ENCODE measurements at regions not wholly inside any gene's neighbourhood (a gene's known extent, or its start where the extent isn't known, plus 50 kb on each side); places are given as distances from the start of the nearest gene placed in this dataset.

DNA sequence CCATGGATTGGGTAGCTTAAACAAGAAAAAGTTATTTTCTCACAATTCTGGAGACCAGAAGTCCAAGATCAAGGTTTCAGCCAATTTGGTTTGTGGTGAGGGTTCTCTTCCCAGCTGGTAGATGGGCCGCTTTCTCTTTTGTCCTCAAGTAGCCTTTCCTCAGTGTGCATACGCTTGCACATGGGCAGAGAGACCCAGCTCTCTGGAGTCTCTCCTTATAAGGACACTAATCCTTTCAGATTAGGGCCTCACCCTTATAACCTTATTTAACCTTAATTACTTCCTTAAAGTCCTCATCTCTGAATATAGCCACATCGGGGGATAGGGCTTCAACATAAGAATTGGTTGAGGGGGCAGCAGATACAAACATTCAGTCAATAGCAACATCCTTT is 68.4 kb upstream of the NLK start:
- no peak for DNase-seq (ENCODE audit: low spot score)

DNA sequence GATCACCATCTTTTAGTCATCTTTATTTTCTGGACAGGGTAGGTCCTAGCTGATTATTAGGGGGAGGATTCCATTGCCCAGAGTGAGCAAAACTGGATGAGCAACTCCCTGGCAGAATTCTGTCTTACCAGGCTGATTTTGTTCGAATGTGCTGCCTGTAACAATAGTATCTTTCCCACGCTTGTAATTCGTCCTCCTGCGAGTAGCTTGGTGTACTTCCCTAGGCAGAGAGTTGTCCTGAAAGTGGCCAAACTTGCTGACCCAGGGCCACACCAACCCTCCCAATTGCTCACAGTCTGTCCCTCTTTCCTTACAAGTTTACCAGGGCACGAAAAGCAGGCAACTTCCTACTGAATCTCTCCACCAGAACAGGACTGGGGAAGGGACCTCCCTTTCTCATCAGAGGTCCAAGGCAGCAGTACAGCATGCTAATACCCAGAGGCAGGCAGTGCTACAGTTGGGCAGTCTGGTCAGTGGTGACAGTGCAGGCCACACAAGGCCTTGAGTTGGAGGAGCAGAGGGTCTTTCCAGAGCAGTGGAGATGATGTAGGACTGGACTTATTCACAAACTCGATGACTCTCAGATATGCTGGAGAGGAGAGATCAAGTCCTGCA is 67.8 kb upstream of the NLK start:
- DNase-seq (ENCODE audit: low spot score) = no peak

GRCh38 chr17:27975146-27976011 is 67.1 kb upstream of the NLK start:
- peak; percentile 19 for DNase-seq (ENCODE audit: low spot score)

- DNase-seq (ENCODE audit: low spot score) = no peak
Measured at GRCh38 chr17:27976331-27976730, 66.1 kb upstream of the NLK start.

- DNase-seq (ENCODE audit: low spot score) = no peak
Measured at GRCh38 chr17:27977751-27978688, 64.5 kb upstream of the NLK start.

- no peak for DNase-seq (ENCODE audit: low spot score)
Measured at GRCh38 chr17:27978689-27979175, 63.7 kb upstream of the NLK start.

DNA sequence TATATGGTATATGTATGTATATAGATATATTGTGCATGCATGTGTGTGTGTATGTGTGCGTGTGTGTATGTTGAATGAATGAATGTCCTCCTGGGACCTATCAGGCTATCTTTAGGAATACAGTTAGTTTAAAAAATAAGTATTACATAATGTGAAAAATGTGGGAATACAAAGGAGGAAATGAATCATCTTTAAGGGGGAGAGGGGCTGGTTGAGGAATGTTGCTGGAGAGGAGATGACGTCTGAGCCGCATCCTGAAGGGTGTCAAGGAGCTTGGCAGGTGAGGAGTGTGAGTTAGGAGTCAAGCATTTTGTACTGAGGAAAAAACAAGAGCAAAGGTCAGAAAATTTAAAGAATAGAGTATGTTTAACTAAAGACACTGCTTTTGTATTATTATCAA is 62.4 kb upstream of the NLK start:
- peak; percentile 19 for DNase-seq (ENCODE audit: low spot score)

GRCh38 chr17:27981978-27982377 is 60.5 kb upstream of the NLK start:
- no peak for DNase-seq (ENCODE audit: low spot score)

- no peak for DNase-seq (ENCODE audit: low spot score)
Measured at GRCh38 chr17:27982688-27983087, 59.8 kb upstream of the NLK start.

- DNase-seq (ENCODE audit: low spot score) = no peak
Measured at GRCh38 chr17:27983853-27984252, 58.6 kb upstream of the NLK start.

DNA sequence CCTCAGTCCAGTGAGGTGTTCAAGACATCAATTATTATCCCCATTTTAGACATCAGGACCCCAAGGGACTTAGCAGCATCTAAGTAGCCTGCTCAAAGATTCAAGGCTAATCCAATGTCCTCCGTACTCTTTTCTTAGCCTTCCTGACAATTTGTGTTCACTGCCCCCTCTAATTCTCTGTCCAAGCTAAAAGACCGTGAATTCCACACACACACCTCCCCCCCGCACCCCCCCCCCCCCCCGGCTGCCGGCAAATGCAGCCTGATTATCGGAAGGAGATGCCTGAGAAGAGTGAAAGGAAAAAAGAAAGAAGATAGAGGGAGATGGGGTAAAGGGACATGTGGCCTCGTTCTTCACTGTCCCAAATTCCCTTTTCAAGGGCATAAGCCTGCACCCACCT is 58.1 kb upstream of the NLK start:
- no peak for DNase-seq (ENCODE audit: low spot score)

GRCh38 chr17:27984816-27985215 is 57.7 kb upstream of the NLK start:
- no peak for DNase-seq (ENCODE audit: low spot score)

DNA sequence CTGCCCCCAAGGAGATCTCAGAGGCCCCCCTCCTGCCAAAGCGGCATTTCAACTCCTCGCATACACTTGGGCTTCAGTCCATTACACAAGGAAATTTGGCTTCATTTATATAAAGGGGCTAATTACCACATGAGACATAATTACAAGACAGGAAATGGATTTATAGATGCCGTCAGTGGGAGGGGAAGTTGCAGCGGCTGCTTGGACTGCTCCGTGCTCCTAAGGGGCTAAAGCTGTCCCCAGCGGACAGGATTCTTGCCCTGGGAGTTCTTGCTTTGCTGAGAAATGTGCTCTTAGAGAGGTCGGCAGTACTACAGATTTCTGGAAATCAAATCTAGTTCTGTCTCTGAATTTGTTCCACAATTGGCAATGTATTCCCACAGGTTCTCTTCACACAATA is 57.2 kb upstream of the NLK start:
- DNase-seq (ENCODE audit: low spot score) = no peak

DNA sequence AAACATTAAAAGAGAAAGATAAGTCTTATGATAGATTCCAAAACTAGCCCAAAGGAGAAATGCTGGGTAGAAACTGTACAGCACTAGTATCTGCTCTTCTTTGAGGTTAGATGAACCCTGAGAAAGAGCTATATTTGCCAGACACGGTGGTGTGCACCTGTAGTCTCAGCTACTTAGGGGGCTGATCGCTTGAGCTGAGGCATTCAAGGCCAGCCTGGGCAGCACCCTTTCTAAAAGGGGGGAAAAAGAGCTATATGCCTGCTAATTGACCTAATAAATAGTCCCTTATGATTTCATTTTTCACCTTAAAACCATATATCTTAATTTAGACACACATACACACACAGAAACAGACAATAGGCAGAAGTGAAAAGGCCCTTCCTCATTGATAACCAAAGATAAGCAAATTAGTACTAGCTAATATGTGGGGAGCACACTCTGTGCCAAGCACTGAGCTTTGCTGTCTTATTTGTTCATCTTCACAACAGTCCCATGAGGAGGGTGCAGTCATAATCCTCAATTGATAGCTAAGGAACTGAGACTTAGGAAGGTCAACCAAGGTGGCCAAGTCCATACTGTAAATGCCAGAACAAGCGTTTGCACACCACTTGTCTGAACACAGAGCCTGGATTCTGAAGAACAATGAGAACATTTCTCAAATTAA is 56.6 kb upstream of the NLK start:
- no peak for DNase-seq (ENCODE audit: low spot score)

- no peak for DNase-seq (ENCODE audit: low spot score)
Measured at GRCh38 chr17:27986805-27987684, 55.4 kb upstream of the NLK start.

GRCh38 chr17:27989046-27989445 is 53.4 kb upstream of the NLK start:
- DNase-seq (ENCODE audit: low spot score) = no peak

GRCh38 chr17:27990100-27990499 is 52.4 kb upstream of the NLK start:
- no peak for DNase-seq (ENCODE audit: low spot score)

DNA sequence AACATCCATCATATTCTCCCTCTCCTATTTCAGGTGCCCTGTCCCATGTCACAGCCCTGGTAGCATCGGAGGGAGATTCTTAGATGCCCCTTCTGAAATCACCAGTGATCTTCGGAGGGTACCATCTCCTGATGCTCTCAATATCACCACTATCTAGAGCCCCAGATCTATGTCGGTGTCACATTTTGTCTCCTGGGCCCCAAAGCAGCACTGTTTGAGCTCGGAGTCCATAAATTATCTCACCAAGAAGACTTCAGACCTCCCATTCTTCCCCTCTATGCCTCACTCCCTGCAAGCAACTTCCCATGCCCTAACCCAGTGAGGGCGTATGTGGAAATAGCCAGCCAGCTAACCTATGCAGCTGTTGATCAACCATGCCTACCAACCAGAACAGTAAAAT is 51.5 kb upstream of the NLK start:
- DNase-seq (ENCODE audit: low spot score) = no peak

DNA sequence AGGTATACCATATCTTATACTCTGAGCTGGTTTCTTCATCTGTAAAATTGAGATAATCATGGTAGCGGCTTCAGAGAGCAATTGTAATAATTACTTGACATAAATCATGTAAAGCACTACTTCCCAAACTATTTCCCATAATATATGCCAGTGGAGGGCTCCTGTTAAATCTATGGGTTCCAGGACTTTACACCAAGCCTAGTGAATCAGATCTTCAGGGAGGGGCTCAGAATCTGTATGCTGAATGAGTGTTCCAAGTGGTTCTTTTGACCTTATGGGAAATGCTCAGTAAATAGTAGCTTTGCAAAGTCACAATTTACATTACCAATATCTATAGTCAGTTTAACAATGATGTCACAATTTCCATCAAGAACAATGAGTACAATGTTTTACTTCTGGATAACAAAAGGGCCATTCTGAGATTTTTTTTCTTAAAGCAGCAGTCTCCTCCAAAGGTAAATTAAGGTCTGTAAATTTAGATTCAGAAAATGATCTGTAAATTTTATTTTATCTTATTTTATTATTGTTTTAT is 50.9 kb upstream of the NLK start:
- no peak for DNase-seq (ENCODE audit: low spot score)
